ENCODE measurements at regions not wholly inside any gene's neighbourhood (a gene's known extent, or its start where the extent isn't known, plus 50 kb on each side); places are given as distances from the start of the nearest gene placed in this dataset.
"Not testable (repeated sequence)": the region's sequence is repeated elsewhere in the genome, so short reads cannot be mapped to it uniquely, and the experiment has no call there.

- TF ChIP-seq RAD21 (CRISPR knock-in tag; conservative IDR thresholded peaks at IDR 0.05 in 1 of 2, IDR thresholded peaks at IDR 0.05 in 1 of 2), result no peak
- no peak for TF ChIP-seq CBX5 (IDR thresholded peaks at IDR 0.05; ENCODE audit: borderline replicate concordance, low read depth)
Observed at GRCh38 chr4:130029442-130029841, 933.5 kb downstream of the C4orf33 start (continued).

DNA sequence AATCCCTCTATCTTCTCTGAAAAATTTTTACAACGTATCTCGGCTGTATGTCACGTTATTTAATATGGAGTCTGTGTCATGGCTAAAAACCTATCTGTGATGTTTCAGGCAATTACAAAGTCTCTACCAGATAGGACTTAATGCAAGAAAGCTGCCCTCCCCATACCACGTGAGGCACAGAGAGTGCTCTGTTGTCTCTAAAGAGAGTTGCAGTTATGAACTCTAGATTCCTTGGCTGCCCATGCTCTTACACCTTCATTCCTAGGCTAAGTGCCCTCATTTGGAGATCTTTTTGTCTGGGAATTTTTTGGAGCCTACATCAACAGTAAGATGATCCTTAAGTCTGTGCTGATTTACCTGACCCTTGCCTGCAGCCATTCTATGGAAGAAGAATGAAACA is 935.9 kb downstream of the C4orf33 start:
- BruUV-seq (replicated peaks), result no TSS peak
- no peak overlapping the region for H3K4me3 ChIP-seq
- no peak overlapping the region for H3K4me2 ChIP-seq (ENCODE audit: insufficient read depth, low read length)
- H4K20me1 ChIP-seq (replicated peaks; ENCODE audit: control insufficient read depth, insufficient read depth, low read length), result no peaks in the 10 kb centered on the region
- TF ChIP-seq ZBTB8A (IDR thresholded peaks at IDR 0.05; ENCODE audit: partially characterized antibody), result no peak
- no peak for TF ChIP-seq ZNF830 (CRISPR knock-in tag; IDR thresholded peaks at IDR 0.05)
- TF ChIP-seq THRB (CRISPR knock-in tag; conservative IDR thresholded peaks at IDR 0.05), result no peak
- TF ChIP-seq, protein P1, sequence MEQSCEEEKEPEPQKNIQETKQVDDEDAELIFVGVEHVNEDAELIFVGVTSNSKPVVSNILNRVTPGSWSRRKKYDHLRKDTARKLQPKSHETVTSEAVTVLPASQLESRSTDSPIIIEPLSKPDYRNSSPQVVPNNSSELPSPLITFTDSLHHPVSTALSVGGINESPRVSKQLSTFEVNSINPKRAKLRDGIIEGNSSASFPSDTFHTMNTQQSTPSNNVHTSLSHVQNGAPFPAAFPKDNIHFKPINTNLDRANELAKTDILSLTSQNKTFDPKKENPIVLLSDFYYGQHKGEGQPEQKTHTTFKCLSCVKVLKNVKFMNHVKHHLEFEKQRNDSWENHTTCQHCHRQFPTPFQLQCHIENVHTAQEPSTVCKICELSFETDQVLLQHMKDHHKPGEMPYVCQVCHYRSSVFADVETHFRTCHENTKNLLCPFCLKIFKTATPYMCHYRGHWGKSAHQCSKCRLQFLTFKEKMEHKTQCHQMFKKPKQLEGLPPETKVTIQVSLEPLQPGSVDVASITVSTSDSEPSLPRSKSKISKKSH (CRISPR knock-in tag; IDR thresholded peaks at IDR 0.05), result no peak
- TF ChIP-seq OTX1 (CRISPR knock-in tag; IDR thresholded peaks at IDR 0.05), result no peak
- TF ChIP-seq SREBF1 (IDR thresholded peaks at IDR 0.05; ENCODE audit: borderline replicate concordance, low read depth, low read length), result no peak
- no peak for TF ChIP-seq BCL6 (CRISPR knock-in tag; IDR thresholded peaks at IDR 0.05)
- no peak for TF ChIP-seq RBM25 (IDR thresholded peaks at IDR 0.05; ENCODE audit: low read depth, low read length, severe bottlenecking)
- DNase-seq (ENCODE audit: extremely low read depth in 1 of 4, low spot score in 3 of 4) (no peak), ATAC-seq (no peak), FAIRE-seq (no peak)
- H3K9me3 ChIP-seq (replicated peaks; ENCODE audit: control insufficient read depth, insufficient read depth, low read depth, low read length), result no peaks in the 10 kb centered on the region
- H3K4me1 ChIP-seq (replicated peaks in 1 of 2; ENCODE audit: control insufficient read depth in 2 of 2, insufficient read depth in 2 of 2, low read length in 2 of 2), result no peaks in the 10 kb centered on the region
- H3K9me1 ChIP-seq (ENCODE audit: control insufficient read depth, insufficient read depth, low read length), result no peaks in the 10 kb centered on the region
- POLR2A ChIA-PET, result no interaction called here
- H2AFZ ChIP-seq (ENCODE audit: low read depth, low read length), result no peak overlapping the region
- H3K36me3 ChIP-seq (ENCODE audit: control insufficient read depth, insufficient read depth, low read length), result no peaks in the 10 kb centered on the region
- in situ Hi-C loops (cut with MboI), result no loop called here
- H3K9ac ChIP-seq (ENCODE audit: insufficient read depth in 1 of 2, low read depth in 2 of 2, low read length in 2 of 2), result no peak overlapping the region
- CTCF ChIA-PET (ENCODE audit: low intra/inter-chr PET ratio), result no interaction called here
- H3K27me3 ChIP-seq (ENCODE audit: control insufficient read depth in 2 of 2, insufficient read depth in 2 of 2, low read length in 2 of 2), result no peaks in the 10 kb centered on the region
- H3K27ac ChIP-seq (ENCODE audit: extremely low read depth, low read depth, low read length), result no peak overlapping the region
- intact Hi-C loops (cut with micrococcal nuclease), result no loop called here
- WGBS (ENCODE audit: insufficient coverage, low coverage, missing lambda C conversion rate), result 0% methylated on average over 4 of the region's 4 CpGs
- H3K79me2 ChIP-seq (ENCODE audit: control insufficient read depth, insufficient read depth, low read length), result no peaks in the 10 kb centered on the region

- H2AFZ ChIP-seq (ENCODE audit: low read depth, low read length); H3K9me3 ChIP-seq (replicated peaks; ENCODE audit: control insufficient read depth, insufficient read depth, low read depth, low read length); CTCF ChIA-PET (ENCODE audit: low intra/inter-chr PET ratio); H3K9ac ChIP-seq (ENCODE audit: insufficient read depth in 1 of 2, low read depth in 2 of 2, low read length in 2 of 2); DNase-seq (ENCODE audit: extremely low read depth in 1 of 4, low spot score in 3 of 4); in situ Hi-C loops (cut with MboI); H3K4me1 ChIP-seq (replicated peaks in 1 of 2; ENCODE audit: control insufficient read depth in 2 of 2, insufficient read depth in 2 of 2, low read length in 2 of 2); POLR2A ChIA-PET; FAIRE-seq; H3K27me3 ChIP-seq (ENCODE audit: control insufficient read depth in 2 of 2, insufficient read depth in 2 of 2, low read length in 2 of 2); BruUV-seq (replicated peaks); H3K4me2 ChIP-seq (ENCODE audit: insufficient read depth, low read length); ATAC-seq; H3K36me3 ChIP-seq (ENCODE audit: control insufficient read depth, insufficient read depth, low read length); H3K27ac ChIP-seq (ENCODE audit: extremely low read depth, low read depth, low read length); H4K20me1 ChIP-seq (replicated peaks; ENCODE audit: control insufficient read depth, insufficient read depth, low read length); H3K4me3 ChIP-seq; H3K79me2 ChIP-seq (ENCODE audit: control insufficient read depth, insufficient read depth, low read length); H3K9me1 ChIP-seq (ENCODE audit: control insufficient read depth, insufficient read depth, low read length): not testable (repeated sequence)
- 1% methylated on average over 7 of the region's 7 CpGs for WGBS (ENCODE audit: insufficient coverage, low coverage, missing lambda C conversion rate)
- intact Hi-C loops (cut with micrococcal nuclease), result loop anchor here (2.0 kb wide), 1 partner anchor 41 kb away; no protein-coding TSS in a partner anchor
Observed at GRCh38 chr4:130033657-130034056, 937.7 kb downstream of the C4orf33 start.
